ENCODE measurements at regions not wholly inside any gene's neighbourhood (a gene's known extent, or its start where the extent isn't known, plus 50 kb on each side); places are given as distances from the start of the nearest gene placed in this dataset.

DNA sequence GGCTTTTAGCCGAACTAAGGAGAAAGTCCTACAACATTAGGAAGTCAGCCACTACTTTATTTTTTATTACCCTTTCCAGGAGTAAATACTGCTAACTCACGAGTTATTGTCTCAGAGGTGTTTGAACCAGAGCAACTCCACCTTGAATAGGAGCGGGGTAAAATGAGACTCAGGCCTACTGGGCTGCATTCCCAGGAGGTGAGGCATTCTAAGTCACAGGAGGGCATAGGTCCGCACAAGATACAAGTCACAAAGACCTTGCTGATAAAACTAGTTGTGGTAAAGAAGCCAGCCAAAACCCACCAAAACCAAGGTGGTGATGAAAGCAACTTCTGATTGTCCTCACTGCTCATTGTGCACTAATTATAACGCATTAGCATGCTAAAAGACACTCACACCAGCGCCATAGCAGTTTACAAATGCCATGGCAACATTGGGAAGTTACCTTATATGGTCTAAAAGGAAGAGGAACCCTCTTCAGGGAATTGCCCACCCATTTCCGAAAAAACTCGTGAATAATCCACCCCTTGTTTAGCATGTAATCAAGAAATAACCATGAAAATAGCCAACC lies 555.9 kb downstream of the IGSF11 start:
- Histone ChIP-seq H3K27me3 (ENCODE audit: control insufficient read depth in 1 of 2, insufficient read depth in 2 of 2, low read length in 2 of 2) (no peaks in the 10 kb centered on the region), H3K4me3 (ENCODE audit: low read depth in 1 of 2, low read length in 2 of 2) (no peak overlapping the region), H3K4me1 (ENCODE audit: control insufficient read depth in 1 of 2, insufficient read depth in 2 of 2, low read length in 2 of 2) (no peaks in the 10 kb centered on the region), H3K9me3 (ENCODE audit: control insufficient read depth in 1 of 2, low read length in 2 of 2) (no peaks in the 10 kb centered on the region), H3K9ac (ENCODE audit: low read depth in 1 of 2, low read length in 2 of 2) (no peak overlapping the region), H3K36me3 (ENCODE audit: control insufficient read depth in 1 of 2, insufficient read depth in 2 of 2, low read length in 2 of 2) (no peaks in the 10 kb centered on the region), H3K27ac (ENCODE audit: low read depth, low read length) (no peak overlapping the region)

DNA sequence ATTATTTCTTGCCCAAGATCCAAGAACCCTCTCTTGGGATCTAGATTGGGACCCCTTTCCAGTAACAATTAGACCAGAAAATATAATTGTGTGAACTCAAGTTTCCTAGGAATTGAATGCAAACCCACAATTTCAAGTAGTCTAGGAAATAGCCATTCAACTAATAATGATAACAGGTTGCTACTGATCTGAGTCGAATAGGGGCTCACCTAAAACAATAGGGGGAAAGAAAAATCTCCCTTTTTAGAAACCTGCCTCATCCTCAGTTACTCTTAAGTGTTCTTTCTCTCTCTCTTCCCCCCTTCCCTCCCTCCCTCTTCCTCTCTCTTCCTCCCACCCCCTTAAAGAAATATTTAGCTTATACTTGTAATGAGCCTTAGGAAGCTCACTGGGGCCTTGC lies 555.3 kb downstream of the IGSF11 start:
- no peaks in the 10 kb centered on the region for H3K4me1 ChIP-seq (ENCODE audit: control insufficient read depth in 1 of 2, insufficient read depth in 2 of 2, low read length in 2 of 2)
- no peaks in the 10 kb centered on the region for H3K27me3 ChIP-seq (ENCODE audit: control insufficient read depth in 1 of 2, insufficient read depth in 2 of 2, low read length in 2 of 2)
- no peak overlapping the region for H3K9ac ChIP-seq (ENCODE audit: low read depth in 1 of 2, low read length in 2 of 2)
- no peak overlapping the region for H3K27ac ChIP-seq (ENCODE audit: low read depth, low read length)
- no peak overlapping the region for H3K4me3 ChIP-seq (ENCODE audit: low read depth in 1 of 2, low read length in 2 of 2)
- H3K36me3 ChIP-seq (ENCODE audit: control insufficient read depth in 1 of 2, insufficient read depth in 2 of 2, low read length in 2 of 2): no peaks in the 10 kb centered on the region
- H3K9me3 ChIP-seq (ENCODE audit: control insufficient read depth in 1 of 2, low read length in 2 of 2): no peaks in the 10 kb centered on the region

DNA sequence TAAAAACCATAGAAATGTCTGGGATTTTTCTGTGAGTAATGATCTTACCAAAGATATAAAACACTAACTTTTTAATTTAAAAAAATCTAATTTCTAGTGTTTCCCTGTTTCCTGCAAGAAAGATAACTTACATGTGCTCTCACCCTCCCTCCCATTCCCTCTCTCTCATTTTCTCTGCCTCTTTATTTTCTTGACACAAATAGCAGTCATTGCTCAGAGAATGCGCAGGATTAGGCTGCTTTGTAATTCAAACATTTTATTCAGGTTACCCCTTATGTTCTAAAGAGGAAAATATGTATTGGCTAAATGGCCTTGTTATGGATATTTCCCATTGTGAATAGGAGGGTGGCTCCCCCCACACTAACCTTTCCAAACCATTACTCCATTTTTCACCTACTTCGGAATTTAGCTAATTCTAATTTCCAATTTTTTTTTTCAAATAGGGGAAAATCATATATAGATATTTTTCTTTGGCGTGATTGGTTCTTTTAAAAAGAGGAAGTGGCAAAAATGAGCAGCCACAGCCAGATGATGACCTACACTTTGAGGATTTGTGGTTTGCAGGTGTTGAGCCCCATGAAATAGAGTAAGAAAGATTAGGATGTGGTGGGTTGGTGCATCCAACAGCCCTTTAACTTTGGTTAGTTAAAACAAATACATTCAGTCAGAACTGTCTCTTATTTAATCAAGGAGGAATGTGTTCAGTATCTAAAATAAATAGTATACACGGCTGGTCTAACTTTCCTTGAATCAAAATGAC lies 554.4 kb downstream of the IGSF11 start:
- no peaks in the 10 kb centered on the region for H3K4me1 ChIP-seq (ENCODE audit: control insufficient read depth in 1 of 2, insufficient read depth in 2 of 2, low read length in 2 of 2)
- H3K4me3 ChIP-seq (ENCODE audit: low read depth in 1 of 2, low read length in 2 of 2): no peak overlapping the region
- H3K9me3 ChIP-seq (ENCODE audit: control insufficient read depth in 1 of 2, low read length in 2 of 2): no peaks in the 10 kb centered on the region
- H3K27ac ChIP-seq (ENCODE audit: low read depth, low read length): no peak overlapping the region
- no peak overlapping the region for H3K9ac ChIP-seq (ENCODE audit: low read depth in 1 of 2, low read length in 2 of 2)
- H3K36me3 ChIP-seq (ENCODE audit: control insufficient read depth in 1 of 2, insufficient read depth in 2 of 2, low read length in 2 of 2): no peaks in the 10 kb centered on the region
- no peaks in the 10 kb centered on the region for H3K27me3 ChIP-seq (ENCODE audit: control insufficient read depth in 1 of 2, insufficient read depth in 2 of 2, low read length in 2 of 2)

DNA sequence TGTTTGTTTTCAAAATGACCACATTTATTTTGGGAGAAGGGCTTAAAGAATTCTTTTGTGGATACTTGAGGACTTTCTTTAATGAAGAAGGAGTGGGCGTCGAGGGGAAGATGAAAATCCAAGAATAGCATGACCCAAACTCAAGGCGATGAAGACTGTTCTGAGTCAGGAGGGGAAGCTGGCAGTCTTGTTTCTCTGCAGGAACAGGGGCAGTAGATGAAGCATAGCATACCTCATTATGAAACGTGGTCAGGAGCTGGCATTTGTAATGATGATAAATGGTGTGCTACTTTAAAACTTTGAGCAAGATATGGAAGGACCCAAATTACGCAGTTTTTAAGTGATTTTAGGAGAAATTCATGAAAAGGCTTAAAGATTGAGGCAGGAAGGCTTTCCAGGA lies 549.0 kb downstream of the IGSF11 start:
- H3K27me3 ChIP-seq (ENCODE audit: control insufficient read depth in 1 of 2, insufficient read depth in 2 of 2, low read length in 2 of 2): no peaks in the 10 kb centered on the region
- no peak overlapping the region for H3K4me3 ChIP-seq (ENCODE audit: low read depth in 1 of 2, low read length in 2 of 2)
- no peak overlapping the region for H3K27ac ChIP-seq (ENCODE audit: low read depth, low read length)
- H3K9ac ChIP-seq (ENCODE audit: low read depth in 1 of 2, low read length in 2 of 2): no peak overlapping the region
- no peaks in the 10 kb centered on the region for H3K9me3 ChIP-seq (ENCODE audit: control insufficient read depth in 1 of 2, low read length in 2 of 2)
- H3K36me3 ChIP-seq (ENCODE audit: control insufficient read depth in 1 of 2, insufficient read depth in 2 of 2, low read length in 2 of 2): no peaks in the 10 kb centered on the region
- no peaks in the 10 kb centered on the region for H3K4me1 ChIP-seq (ENCODE audit: control insufficient read depth in 1 of 2, insufficient read depth in 2 of 2, low read length in 2 of 2)

DNA sequence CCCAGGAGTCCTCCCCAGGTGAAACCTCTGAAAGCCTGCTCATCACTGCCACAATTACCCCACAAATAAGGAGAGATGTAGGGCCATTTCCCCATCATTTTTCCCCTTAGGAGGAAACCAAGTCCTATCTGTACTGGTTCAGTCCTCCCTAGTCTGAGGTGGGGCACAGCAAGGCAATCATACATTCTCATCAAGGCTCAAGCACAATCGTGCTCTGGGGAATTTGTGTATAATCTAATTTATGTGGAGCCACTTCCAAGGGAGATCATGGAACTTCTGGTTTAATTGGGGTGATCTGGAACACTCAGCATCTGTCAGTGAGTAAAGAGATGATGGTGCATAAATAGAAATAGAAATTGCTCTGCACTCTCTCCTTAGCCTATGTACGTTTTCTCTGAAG lies 546.9 kb downstream of the IGSF11 start:
- H3K9me3 ChIP-seq (ENCODE audit: control insufficient read depth in 1 of 2, low read length in 2 of 2): peaks cover 0 to 2% of the 10 kb centered on the region in 2 donors
- H3K27me3 ChIP-seq (ENCODE audit: control insufficient read depth in 1 of 2, insufficient read depth in 2 of 2, low read length in 2 of 2): no peaks in the 10 kb centered on the region
- H3K9ac ChIP-seq (ENCODE audit: low read depth in 1 of 2, low read length in 2 of 2): no peak overlapping the region
- H3K36me3 ChIP-seq (ENCODE audit: control insufficient read depth in 1 of 2, insufficient read depth in 2 of 2, low read length in 2 of 2): no peaks in the 10 kb centered on the region
- H3K4me1 ChIP-seq (ENCODE audit: control insufficient read depth in 1 of 2, insufficient read depth in 2 of 2, low read length in 2 of 2): no peaks in the 10 kb centered on the region
- H3K4me3 ChIP-seq (ENCODE audit: low read depth in 1 of 2, low read length in 2 of 2): no peak overlapping the region
- no peak overlapping the region for H3K27ac ChIP-seq (ENCODE audit: low read depth, low read length)

DNA sequence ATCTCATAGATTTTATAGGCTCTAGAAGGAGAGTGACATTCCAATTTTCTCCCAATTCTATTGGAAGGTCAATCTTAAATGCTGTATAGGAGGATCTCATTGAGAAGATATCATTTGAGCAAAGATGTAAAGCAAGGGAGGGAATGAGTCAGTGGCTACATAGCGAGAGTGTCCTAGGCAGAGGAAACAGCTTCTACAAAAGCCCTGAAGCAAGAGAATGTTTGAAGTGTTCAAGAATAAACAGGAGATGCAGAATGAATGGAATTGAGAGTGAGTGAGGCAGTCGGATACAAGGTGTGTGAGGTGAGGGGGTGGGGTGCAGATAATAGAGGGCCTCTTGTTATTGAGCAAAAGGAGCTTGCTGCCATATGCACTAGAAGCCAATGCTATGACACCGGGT lies 545.9 kb downstream of the IGSF11 start:
- Histone ChIP-seq H3K9me3 (ENCODE audit: control insufficient read depth in 1 of 2, low read length in 2 of 2) (peaks cover 0 to 2% of the 10 kb centered on the region in 2 donors), H3K4me3 (ENCODE audit: low read depth in 1 of 2, low read length in 2 of 2) (no peak overlapping the region), H3K4me1 (ENCODE audit: control insufficient read depth in 1 of 2, insufficient read depth in 2 of 2, low read length in 2 of 2) (no peaks in the 10 kb centered on the region), H3K36me3 (ENCODE audit: control insufficient read depth in 1 of 2, insufficient read depth in 2 of 2, low read length in 2 of 2) (no peaks in the 10 kb centered on the region), H3K9ac (ENCODE audit: low read depth in 1 of 2, low read length in 2 of 2) (no peak overlapping the region), H3K27me3 (ENCODE audit: control insufficient read depth in 1 of 2, insufficient read depth in 2 of 2, low read length in 2 of 2) (no peaks in the 10 kb centered on the region), H3K27ac (ENCODE audit: low read depth, low read length) (no peak overlapping the region)

DNA sequence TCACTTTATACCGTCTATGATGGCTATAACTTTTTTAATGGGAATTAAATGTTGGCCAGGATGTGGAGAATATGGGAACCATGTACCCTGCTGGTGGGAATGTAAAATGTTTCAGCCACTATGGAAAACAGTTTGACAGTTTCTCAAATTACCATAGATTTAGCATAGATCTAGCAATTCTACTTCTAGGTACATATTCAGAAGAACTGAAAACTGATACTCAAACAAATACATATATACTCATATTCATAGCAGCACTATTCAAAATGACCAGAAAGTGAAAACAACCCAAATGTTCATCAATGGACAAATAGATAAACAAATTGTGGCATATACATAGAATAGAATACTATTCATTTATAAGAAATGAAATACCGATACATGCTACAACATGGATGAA lies 539.4 kb downstream of the IGSF11 start:
- no peaks in the 10 kb centered on the region for H3K27me3 ChIP-seq (ENCODE audit: control insufficient read depth in 1 of 2, insufficient read depth in 2 of 2, low read length in 2 of 2)
- H3K9me3 ChIP-seq (ENCODE audit: control insufficient read depth in 1 of 2, low read length in 2 of 2): peaks cover 2 to 5% of the 10 kb centered on the region in 2 donors
- no peak overlapping the region for H3K27ac ChIP-seq (ENCODE audit: low read depth, low read length)
- H3K4me1 ChIP-seq (ENCODE audit: control insufficient read depth in 1 of 2, insufficient read depth in 2 of 2, low read length in 2 of 2): no peaks in the 10 kb centered on the region
- no peak overlapping the region for H3K4me3 ChIP-seq (ENCODE audit: low read depth in 1 of 2, low read length in 2 of 2)
- no peaks in the 10 kb centered on the region for H3K36me3 ChIP-seq (ENCODE audit: control insufficient read depth in 1 of 2, insufficient read depth in 2 of 2, low read length in 2 of 2)
- no peak overlapping the region for H3K9ac ChIP-seq (ENCODE audit: low read depth in 1 of 2, low read length in 2 of 2)

DNA sequence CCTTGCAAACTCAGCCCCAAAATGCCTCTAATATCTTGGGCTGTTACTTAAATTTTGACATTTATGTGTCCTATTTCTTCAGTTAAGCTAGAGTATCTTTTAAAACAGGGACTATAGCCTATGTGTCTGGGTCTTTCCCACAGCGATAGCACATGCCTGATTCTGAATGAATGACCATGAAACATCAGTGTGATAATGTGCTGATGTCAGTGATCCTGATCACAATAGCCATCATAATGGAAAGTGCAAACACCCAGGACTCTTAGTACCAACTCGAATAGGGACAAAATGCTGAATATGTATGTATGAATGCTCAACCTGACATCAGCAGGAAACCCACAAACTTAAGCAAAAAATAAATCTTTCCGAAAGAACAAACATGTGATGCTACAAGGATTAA lies 537.4 kb downstream of the IGSF11 start:
- H3K4me1 ChIP-seq (ENCODE audit: control insufficient read depth in 1 of 2, insufficient read depth in 2 of 2, low read length in 2 of 2): no peaks in the 10 kb centered on the region
- H3K27ac ChIP-seq (ENCODE audit: low read depth, low read length): no peak overlapping the region
- H3K9ac ChIP-seq (ENCODE audit: low read depth in 1 of 2, low read length in 2 of 2): no peak overlapping the region
- H3K4me3 ChIP-seq (ENCODE audit: low read depth in 1 of 2, low read length in 2 of 2): no peak overlapping the region
- peaks cover 0 to 5% of the 10 kb centered on the region in 2 donors for H3K9me3 ChIP-seq (ENCODE audit: control insufficient read depth in 1 of 2, low read length in 2 of 2)
- H3K27me3 ChIP-seq (ENCODE audit: control insufficient read depth in 1 of 2, insufficient read depth in 2 of 2, low read length in 2 of 2): no peaks in the 10 kb centered on the region
- no peaks in the 10 kb centered on the region for H3K36me3 ChIP-seq (ENCODE audit: control insufficient read depth in 1 of 2, insufficient read depth in 2 of 2, low read length in 2 of 2)

DNA sequence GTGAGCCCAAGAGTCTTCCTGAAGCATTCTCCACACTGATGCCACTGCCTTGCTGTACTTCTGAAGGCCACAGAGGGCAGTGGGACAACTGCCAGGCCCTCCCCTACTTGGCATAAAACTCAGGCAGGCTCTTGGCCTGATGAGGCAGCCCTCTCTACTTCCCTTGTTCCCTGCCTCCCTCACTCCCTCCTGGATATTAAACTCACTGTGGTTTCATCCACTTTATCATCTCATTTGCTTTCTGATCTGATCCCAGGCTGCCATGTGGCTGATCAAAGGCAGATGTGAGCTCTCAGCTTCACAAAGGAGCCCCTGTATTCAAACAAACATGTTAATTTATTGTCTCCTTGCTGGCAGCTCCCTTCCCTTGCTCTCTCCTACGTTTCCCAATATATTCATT lies 533.5 kb downstream of the IGSF11 start:
- Histone ChIP-seq H3K4me1 (ENCODE audit: control insufficient read depth in 1 of 2, insufficient read depth in 2 of 2, low read length in 2 of 2) (no peaks in the 10 kb centered on the region), H3K9me3 (ENCODE audit: control insufficient read depth in 1 of 2, low read length in 2 of 2) (no peaks in the 10 kb centered on the region), H3K27ac (ENCODE audit: low read depth, low read length) (no peak overlapping the region), H3K4me3 (ENCODE audit: low read depth in 1 of 2, low read length in 2 of 2) (no peak overlapping the region), H3K36me3 (ENCODE audit: control insufficient read depth in 1 of 2, insufficient read depth in 2 of 2, low read length in 2 of 2) (no peaks in the 10 kb centered on the region), H3K9ac (ENCODE audit: low read depth in 1 of 2, low read length in 2 of 2) (no peak overlapping the region), H3K27me3 (ENCODE audit: control insufficient read depth in 1 of 2, insufficient read depth in 2 of 2, low read length in 2 of 2) (no peaks in the 10 kb centered on the region)

DNA sequence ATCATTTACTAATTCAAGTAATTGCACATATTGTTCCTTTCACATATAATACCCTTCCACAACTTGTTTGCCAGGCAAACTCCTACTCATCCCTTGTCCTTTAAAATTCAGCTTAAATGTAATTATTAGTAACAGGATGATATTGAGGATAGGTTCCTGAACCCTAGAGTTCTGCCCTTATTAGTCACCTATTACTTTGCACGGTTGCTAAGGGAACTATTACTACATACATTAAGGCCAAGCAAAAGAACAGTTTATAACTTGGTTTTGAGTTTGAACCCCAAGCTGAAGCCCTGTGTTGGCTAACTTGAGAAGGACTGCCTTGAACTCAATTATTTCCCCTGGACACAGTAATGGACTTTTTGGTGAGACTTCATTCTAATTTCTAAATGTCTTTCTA lies 529.7 kb downstream of the IGSF11 start:
- no peak overlapping the region for H3K9ac ChIP-seq (ENCODE audit: low read depth in 1 of 2, low read length in 2 of 2)
- H3K36me3 ChIP-seq (ENCODE audit: control insufficient read depth in 1 of 2, insufficient read depth in 2 of 2, low read length in 2 of 2): no peaks in the 10 kb centered on the region
- no peaks in the 10 kb centered on the region for H3K4me1 ChIP-seq (ENCODE audit: control insufficient read depth in 1 of 2, insufficient read depth in 2 of 2, low read length in 2 of 2)
- no peaks in the 10 kb centered on the region for H3K9me3 ChIP-seq (ENCODE audit: control insufficient read depth in 1 of 2, low read length in 2 of 2)
- H3K27me3 ChIP-seq (ENCODE audit: control insufficient read depth in 1 of 2, insufficient read depth in 2 of 2, low read length in 2 of 2): no peaks in the 10 kb centered on the region
- no peak overlapping the region for H3K27ac ChIP-seq (ENCODE audit: low read depth, low read length)
- no peak overlapping the region for H3K4me3 ChIP-seq (ENCODE audit: low read depth in 1 of 2, low read length in 2 of 2)
